ENCODE measurements at regions not wholly inside any gene's neighbourhood (a gene's known extent, or its start where the extent isn't known, plus 50 kb on each side); places are given as distances from the start of the nearest gene placed in this dataset.

DNA sequence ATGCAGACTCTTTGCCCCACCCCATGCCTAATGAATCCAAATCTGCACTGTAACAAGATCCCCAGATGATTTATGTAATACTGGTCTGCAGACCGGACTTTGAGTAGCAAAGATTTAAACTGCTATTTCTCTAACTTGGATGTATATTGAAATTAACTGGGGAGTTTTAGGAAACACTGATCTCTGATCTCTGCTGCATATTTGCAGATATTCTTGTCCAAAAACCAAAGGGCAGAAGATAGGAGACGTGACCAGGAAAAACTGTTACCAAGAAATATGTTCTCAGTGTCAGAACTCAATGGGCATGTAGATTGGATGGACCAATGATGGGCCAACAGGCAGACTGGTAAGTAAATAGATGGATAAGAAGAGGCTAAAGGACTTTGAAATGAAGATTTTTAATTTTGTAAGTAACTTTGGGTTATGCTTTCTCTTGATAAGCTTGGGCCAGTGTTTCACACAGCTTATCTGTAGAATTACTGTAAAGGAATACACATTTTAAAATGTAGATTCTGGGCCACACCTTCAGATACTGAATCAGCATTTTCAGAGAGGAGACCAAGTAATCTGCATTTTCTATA, 64.5 kb upstream of the TP63 start (continued):
- TF ChIP-seq PATZ1 (tag by site-specific recombination; IDR thresholded peaks at IDR 0.05) (no peak), ZNF350 (tag by site-specific recombination; IDR thresholded peaks at IDR 0.05) (no peak), KLF16 (tag by site-specific recombination; IDR thresholded peaks at IDR 0.05) (no peak)

GRCh38 chr3:189567322-189567721, 63.9 kb upstream of the TP63 start:
- no peak overlapping the region for H3K4me3 ChIP-seq (ENCODE audit: low read depth, low read length)

DNA sequence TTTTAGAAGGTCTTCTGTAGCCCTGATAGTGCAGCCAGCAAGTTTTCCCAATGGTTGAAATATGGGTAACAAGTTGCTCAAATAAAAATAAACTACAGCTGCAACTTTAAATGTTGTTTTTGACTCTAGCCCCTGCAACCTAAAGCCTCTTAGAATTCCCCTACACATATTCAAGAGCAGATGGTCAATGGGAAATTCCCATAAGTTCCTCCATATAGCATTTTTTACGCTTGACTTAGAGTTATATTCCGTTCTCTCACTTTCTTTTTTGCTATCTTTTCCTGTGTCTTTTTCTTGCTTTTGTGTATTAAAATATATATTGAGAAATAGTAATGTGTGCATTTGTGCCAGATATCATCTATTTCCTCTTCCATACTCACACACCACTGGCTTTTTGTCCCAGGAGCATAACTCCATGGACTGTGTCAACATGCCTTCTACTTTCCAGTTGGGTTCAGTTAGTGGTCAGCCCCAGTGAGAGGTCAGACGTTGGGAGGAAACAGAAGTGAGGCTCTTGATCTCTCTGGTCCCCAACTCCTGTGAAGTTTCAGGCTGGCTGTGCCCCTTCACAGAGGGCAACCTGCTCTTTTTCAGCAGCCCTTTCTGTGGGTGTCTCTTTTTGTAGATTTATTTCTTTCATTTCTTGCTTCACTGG, 63.3 kb upstream of the TP63 start:
- CTCF ChIA-PET, result no interaction called here
- no peaks in the 10 kb centered on the region for H3K4me1 ChIP-seq (ENCODE audit: control insufficient read depth, insufficient read depth, low read length)
- no peak overlapping the region for H3K27ac ChIP-seq (ENCODE audit: extremely low read depth, low read depth, low read length)
- TF ChIP-seq TRIM28 (IDR thresholded peaks at IDR 0.05; ENCODE audit: borderline replicate concordance, low read length) (no peak), ZNF639 (tag by site-specific recombination; IDR thresholded peaks at IDR 0.05) (no peak), ZNF175 (tag by site-specific recombination; IDR thresholded peaks at IDR 0.05) (no peak), PBX3 (CRISPR knock-in tag; IDR thresholded peaks at IDR 0.05) (no peak), MZF1 (tag by site-specific recombination; IDR thresholded peaks at IDR 0.05; ENCODE audit: borderline replicate concordance) (no peak)
- H3K36me3 ChIP-seq (ENCODE audit: control insufficient read depth in 2 of 2, insufficient read depth in 1 of 2, low read length in 2 of 2), result no peaks in the 10 kb centered on the region
- POLR2A ChIA-PET, result no interaction called here
- no peaks in the 10 kb centered on the region for H3K9me3 ChIP-seq (ENCODE audit: control insufficient read depth, insufficient read depth, low read depth, low read length)
- H3K4me3 ChIP-seq (ENCODE audit: low read depth, low read length), result no peak overlapping the region

More at GRCh38 chr3:189567322-189567721, 63.9 kb upstream of the TP63 start:
- POLR2A ChIA-PET, result no interaction called here
- CTCF ChIA-PET, result no interaction called here
- H3K27ac ChIP-seq (ENCODE audit: extremely low read depth, low read depth, low read length), result no peak overlapping the region
- no peaks in the 10 kb centered on the region for H3K36me3 ChIP-seq (ENCODE audit: control insufficient read depth in 2 of 2, insufficient read depth in 1 of 2, low read length in 2 of 2)
- TF ChIP-seq ZXDB (tag by site-specific recombination; IDR thresholded peaks at IDR 0.05) (no peak), SALL2 (tag by site-specific recombination; IDR thresholded peaks at IDR 0.05; ENCODE audit: borderline replicate concordance) (no peak), ZNF585B (tag by site-specific recombination; IDR thresholded peaks at IDR 0.05) (no peak), YY1 (tag by site-specific recombination; IDR thresholded peaks at IDR 0.05) (no peak)
- no peaks in the 10 kb centered on the region for H3K4me1 ChIP-seq (ENCODE audit: control insufficient read depth, insufficient read depth, low read length)
- H3K9me3 ChIP-seq (ENCODE audit: control insufficient read depth, insufficient read depth, low read depth, low read length), result no peaks in the 10 kb centered on the region

DNA sequence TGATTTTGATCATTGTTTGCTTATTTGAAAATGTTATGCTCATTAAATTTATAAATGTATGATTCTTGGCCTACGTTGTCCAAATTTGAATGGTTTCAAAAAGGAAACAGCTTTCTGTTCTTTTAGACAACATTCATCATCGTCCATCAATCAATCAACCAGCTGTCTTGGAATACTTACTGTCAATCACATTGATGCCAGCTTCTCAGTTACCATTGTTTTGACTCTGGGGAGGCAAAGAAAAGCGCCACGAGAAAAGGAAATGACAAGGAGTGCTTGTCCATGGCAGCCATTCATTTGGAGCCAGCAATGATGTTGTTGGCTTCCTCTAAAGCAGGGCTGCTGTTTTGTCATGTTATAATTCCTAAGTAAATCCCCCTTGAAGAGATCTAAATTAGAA, 62.2 kb upstream of the TP63 start:
- POLR2A ChIA-PET, result no interaction called here
- H3K27ac ChIP-seq (ENCODE audit: extremely low read depth, low read depth, low read length), result no peak overlapping the region
- CTCF ChIA-PET, result no interaction called here
- H3K4me3 ChIP-seq (ENCODE audit: low read depth, low read length), result no peak overlapping the region
- H3K9me3 ChIP-seq (ENCODE audit: control insufficient read depth, insufficient read depth, low read depth, low read length), result no peaks in the 10 kb centered on the region
- H3K4me1 ChIP-seq (ENCODE audit: control insufficient read depth, insufficient read depth, low read length), result no peaks in the 10 kb centered on the region
- H3K36me3 ChIP-seq (ENCODE audit: control insufficient read depth in 2 of 2, insufficient read depth in 1 of 2, low read length in 2 of 2), result no peaks in the 10 kb centered on the region
- TF ChIP-seq ZNF596 (tag by site-specific recombination; IDR thresholded peaks at IDR 0.05) (no peak), ZNF785 (tag by site-specific recombination; IDR thresholded peaks at IDR 0.05) (no peak), ZNF148 (tag by site-specific recombination; IDR thresholded peaks at IDR 0.05; ENCODE audit: borderline replicate concordance) (no peak), ZSCAN4 (tag by site-specific recombination; IDR thresholded peaks at IDR 0.05) (no peak), ZNF621 (tag by site-specific recombination; IDR thresholded peaks at IDR 0.05) (no peak), GLIS1 (tag by site-specific recombination; IDR thresholded peaks at IDR 0.05) (no peak), MEIS1 (CRISPR knock-in tag; IDR thresholded peaks at IDR 0.05; ENCODE audit: borderline replicate concordance) (no peak), KLF1 (tag by site-specific recombination; IDR thresholded peaks at IDR 0.05) (no peak)

Measured in HEK293 (cell line).